GM21381 (cell line): ENCODE measurements at regions not wholly inside any gene's neighbourhood (a gene's known extent, or its start where the extent isn't known, plus 50 kb on each side); places are given as distances from the start of the nearest gene placed in this dataset.

ENCODE experiments used
- ATAC-seq: cut with Tn5 transposase; IDR thresholded peaks from one replicate; pipeline ENCODE4 v1.9.1; 2021; ENCODE audit warnings: mild to moderate bottlenecking, moderate library complexity; ENCODE audit not compliant: unreplicated experiment

GRCh38 chr5:175195698-175196656, 248.0 kb downstream of the DRD1 start:
- no peak for ATAC-seq

DNA sequence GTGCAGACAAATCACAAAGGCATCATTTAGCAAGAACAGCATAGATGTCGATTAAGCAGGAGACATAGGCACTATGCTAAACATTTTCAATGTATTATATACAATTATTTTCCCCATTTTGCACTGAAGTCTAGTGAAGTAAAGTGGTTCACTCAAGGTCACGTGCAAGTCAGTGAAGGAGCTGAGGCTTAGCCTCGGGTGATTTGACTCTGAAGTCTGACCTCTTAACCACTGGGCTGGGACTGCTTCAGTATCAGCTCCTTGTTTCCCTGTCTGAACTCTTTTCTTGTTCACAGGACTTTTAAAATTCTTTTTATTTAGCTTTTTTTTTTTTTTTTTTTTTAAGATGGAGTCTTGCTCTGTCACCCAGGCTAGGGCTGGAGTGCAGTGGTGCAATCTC, 262.7 kb downstream of the DRD1 start:
- ATAC-seq, result no peak

- ATAC-seq, result no peak
These were observed 273.1 kb downstream of the DRD1 start for GRCh38 chr5:175170899-175171298.

DNA sequence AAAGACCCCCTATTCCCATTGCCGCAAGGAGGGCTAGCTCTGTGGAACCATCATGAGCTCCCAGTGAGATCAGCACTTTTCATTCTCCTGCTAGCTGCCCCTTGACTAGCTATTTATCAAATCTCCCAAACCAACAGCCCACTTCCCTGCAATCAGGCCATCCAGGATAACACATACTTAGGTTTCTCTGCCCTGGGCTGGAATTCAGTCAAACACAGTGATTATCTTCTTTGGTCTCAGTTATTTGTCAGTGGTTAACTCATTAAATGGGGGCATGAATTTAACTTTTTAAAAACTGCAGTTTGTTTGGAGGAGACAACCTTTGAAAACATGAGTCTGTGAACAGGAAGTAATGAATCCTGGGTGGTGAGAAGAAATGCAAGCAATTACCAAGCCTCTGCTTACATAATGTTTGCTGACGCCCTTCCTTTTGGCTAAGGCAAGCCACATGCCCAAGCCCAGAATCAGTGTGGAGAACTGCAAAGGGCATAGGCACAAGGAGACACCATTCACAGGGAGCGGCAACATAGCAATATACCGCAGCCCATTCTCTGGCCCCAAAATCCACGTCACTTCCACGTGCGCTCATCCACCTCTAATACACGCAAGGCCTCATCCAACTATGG, 275.0 kb downstream of the DRD1 start:
- no peak for ATAC-seq

GRCh38 chr5:175166026-175166425, 278.0 kb downstream of the DRD1 start:
- no peak for ATAC-seq

DNA sequence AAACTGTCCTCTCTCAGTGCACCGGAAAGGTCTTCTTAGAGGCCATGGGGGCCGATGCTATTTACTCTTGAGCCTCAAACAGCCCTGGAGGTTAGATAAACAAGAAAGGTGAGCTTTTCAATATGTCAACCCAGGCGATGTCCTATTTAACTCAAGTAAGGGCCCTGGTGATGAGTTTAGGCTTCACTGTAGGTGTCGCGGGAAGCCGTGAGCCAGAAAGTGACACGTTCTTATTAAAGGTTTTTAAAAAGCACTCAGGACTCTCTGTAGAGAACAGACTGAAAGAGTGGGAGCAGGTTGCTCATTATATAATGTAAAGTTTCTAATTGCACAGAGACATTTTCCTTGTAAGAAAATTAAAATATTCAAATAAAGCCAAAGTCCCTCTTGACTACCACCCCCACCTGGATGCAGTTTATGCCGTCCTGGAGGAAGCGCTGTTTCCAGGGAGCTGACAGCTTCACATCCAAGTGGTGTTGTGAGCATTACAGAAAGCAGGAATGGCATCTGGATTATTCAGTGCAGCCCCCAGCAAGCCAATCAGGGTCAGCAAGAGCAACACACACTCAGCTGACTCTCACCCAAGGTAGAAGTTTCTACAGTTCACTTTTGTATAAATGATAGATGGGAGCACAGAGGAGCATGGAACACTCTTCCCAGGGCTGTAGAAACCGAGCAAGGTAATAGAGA, 280.3 kb downstream of the DRD1 start:
- ATAC-seq, result no peak

GRCh38 chr5:175162036-175162435, 281.9 kb downstream of the DRD1 start:
- ATAC-seq, result no peak

DNA sequence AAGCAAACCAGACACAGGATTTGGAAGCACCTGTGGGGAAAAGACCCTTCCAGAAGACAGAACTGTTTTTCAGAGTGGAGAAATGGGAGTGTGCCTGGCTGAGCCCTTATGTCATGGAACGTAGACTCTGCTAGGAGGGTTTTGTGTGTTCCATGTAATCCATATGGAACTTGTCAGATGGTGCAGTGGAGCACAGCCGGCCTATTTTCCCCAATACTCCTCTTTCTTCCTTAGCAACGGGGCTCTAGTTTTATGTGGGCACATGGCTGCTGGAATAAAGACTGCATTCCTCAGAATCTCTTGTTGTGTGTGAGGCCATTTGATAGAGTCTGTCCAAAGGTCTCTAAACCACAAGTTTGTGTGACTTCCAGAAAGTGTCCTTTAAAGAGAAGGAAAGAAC, 284.0 kb downstream of the DRD1 start:
- ATAC-seq, result no peak

GRCh38 chr5:175148636-175149172, 295.3 kb downstream of the DRD1 start:
- ATAC-seq, result no peak

DNA sequence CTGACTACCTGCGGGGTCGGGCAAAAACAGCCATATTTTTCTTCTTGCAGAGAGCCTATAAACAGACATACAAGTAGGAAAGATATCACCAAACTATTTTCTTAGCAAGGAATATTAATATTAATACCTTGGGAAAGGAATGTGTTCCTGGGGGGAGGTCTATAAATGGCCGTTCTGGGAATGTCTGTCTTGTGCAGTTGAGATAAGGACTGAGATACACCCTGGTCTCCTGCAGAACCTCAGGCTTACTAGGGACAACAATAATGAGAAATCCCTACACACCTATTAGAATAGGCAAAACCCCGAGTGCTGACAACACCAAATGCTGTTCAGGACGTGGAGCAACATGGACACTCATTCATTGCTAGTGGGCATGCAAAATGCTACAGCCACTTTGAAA, 297.2 kb downstream of the DRD1 start:
- no peak for ATAC-seq

DNA sequence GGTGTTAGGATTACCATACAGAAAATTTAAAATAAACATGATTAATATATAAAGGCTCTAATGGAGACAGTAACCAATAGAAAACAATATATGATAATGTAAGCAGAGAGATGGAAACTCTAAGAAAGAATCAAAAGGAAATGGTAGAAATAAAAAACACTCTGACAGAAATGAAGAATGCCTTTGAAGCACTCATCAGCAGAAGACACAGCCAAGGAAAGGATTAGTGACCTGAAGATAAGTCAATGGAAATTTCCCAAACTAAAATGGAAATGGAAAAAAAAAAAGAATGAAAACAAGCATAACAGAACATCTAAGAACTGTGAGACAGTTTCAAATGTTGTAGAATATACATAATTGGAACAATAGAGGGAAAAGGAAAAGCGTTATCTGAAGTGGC, 302.6 kb downstream of the DRD1 start:
- ATAC-seq, result no peak

DNA sequence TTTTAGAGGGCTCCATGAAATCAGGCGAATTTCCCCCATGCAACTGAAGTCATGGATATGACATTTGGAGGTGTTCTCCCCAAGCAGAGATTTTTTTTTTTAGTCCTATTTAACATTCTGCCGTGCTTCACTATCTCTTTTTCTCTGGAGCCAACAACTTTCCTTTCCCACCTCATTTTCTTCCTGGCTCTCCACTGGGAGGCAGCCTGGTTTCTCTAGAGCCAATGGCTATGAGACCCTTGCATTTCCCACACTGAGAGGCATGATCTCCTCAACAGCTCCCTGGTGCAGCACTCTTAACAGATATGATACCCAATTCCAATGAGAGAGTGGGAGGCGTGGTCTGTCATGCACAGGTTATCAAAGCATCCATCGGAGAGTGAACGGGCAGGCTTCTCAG, 310.8 kb downstream of the DRD1 start:
- ATAC-seq, result no peak

GRCh38 chr5:175131432-175131831, 312.6 kb downstream of the DRD1 start:
- no peak for ATAC-seq

- no peak for ATAC-seq
These were observed 314.4 kb downstream of the DRD1 start for GRCh38 chr5:175129619-175130018.

DNA sequence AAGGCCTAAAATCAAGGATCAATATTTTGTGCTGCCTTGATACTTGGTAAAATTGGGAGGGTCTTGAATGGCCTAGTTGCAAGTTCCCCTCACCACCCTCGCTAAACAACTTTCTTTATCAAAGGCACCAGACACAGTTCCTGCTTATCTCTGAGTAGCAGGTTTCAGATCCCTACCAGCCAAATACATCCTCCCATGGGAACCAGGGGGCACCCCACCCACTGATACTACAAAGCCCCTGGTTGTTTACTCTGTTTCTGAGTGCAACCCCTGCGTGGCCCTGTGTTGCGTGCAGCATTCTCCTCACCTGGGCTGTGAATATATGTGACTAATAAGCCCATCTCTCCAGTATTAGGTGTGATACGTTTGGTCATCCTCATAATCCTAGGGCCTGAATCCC, 314.9 kb downstream of the DRD1 start:
- ATAC-seq, result no peak

DNA sequence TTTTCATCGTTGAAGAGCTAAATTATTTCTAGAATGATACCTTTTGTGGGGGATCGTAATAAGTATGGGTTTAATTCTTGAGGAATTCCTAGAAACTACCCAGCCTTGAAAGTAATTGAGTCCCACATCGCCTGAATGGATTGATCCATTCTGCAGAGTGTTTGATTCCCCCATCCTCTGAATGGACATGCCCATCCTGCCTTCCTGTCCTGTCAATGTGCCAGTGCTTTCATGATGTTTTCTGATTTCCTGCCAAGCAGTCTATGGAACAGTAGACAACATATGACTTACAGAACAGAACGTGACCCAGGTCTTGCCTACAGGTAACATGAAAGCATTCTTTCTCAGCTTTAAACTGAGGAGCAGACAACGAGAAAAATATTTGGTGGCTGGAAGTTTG, 319.2 kb downstream of the DRD1 start:
- ATAC-seq, result no peak

DNA sequence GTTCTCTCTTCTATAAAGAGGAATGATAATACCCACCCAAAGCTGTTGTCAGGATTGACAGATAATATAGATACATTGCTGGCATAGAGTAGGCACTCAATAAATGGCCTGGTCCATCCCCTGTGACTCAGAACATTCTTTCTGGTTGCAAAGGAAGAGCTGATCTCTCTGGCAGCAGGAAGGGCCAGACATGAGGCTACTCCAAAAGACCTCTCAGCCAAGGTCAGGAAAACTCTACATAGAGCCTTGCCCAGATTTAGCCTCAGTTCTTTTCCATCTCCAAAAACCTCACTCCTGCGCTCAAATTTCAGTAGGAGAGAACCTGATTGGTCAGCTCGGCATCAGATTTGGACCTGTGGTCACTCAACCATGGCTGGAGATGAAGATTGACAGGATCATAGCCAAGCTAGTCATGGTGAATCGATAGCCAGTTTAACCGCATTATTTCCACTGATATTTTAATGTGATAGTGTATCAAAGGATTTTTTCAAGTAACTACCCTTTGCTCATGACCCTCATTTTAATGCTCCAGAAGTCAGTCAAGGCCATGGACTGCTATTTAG, 319.6 kb downstream of the DRD1 start:
- no peak for ATAC-seq

GRCh38 chr5:175123542-175123941, 320.4 kb downstream of the DRD1 start:
- ATAC-seq, result no peak

GRCh38 chr5:175121457-175121856, 322.5 kb downstream of the DRD1 start:
- ATAC-seq, result no peak

GRCh38 chr5:175120412-175120811, 323.6 kb downstream of the DRD1 start:
- no peak for ATAC-seq

DNA sequence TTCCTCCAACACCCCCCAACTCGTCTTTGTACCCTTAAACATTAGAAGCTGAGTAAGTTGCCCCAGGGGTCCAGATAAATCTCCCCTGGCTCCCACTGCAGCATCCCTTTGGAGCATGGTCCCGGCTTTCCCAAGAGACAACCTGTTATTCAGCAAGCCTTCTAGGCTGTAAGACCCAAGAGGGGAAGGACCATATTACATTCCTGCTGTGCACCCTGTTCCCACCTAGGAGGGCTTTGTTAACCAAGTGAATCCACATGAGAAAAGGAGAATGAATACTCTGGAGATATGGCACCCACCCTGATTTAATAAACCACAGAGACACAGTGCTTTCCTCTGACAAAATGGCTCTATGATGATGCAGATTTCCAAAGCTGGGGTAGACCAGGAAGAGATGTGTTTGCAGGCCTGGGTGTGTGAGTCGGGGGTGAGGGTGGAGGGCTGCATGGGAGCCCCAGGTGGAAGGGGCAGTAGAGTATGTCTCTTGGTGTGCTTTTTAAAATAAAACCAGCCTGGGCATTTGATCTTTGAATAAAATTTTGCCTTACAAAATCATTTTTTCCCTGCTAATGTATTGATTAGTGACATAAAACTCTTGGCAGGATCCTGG, 325.2 kb downstream of the DRD1 start:
- ATAC-seq, result no peak
